SK-N-SH (cell line): ENCODE measurements at regions not wholly inside any gene's neighbourhood (a gene's known extent, or its start where the extent isn't known, plus 50 kb on each side); places are given as distances from the start of the nearest gene placed in this dataset.

ENCODE experiments used
- CTCF ChIP-seq: fragments of 200-600 bp; sonication (generic); IDR thresholded peaks from 2 replicates; pipeline ENCODE4 v1.6.1; 2017; ENCODE audit warnings: antibody characterized with exemption, mild to moderate bottlenecking, moderate library complexity
- ELF1 ChIP-seq: IDR thresholded peaks from 2 replicates; pipeline ENCODE4 v1.4.0; 2012
- MAX ChIP-seq: IDR thresholded peaks from 2 replicates; pipeline ENCODE4 v1.4.0; 2012; ENCODE audit warnings: low read depth
- RAD21 ChIP-seq: IDR thresholded peaks from 2 replicates; pipeline ENCODE4 v1.6.1; 2012; ENCODE audit warnings: mild to moderate bottlenecking, low read length
- RCOR1 ChIP-seq: fragments of 150-350 bp; IDR thresholded peaks from 2 replicates; pipeline ENCODE4 v1.6.1; 2017; ENCODE audit warnings: antibody characterized with exemption, low read length
- SIN3A ChIP-seq: IDR thresholded peaks from 2 replicates; pipeline ENCODE4 v1.6.1; 2012; ENCODE audit warnings: low read depth, mild to moderate bottlenecking, low read length, moderate library complexity, borderline replicate concordance

DNA sequence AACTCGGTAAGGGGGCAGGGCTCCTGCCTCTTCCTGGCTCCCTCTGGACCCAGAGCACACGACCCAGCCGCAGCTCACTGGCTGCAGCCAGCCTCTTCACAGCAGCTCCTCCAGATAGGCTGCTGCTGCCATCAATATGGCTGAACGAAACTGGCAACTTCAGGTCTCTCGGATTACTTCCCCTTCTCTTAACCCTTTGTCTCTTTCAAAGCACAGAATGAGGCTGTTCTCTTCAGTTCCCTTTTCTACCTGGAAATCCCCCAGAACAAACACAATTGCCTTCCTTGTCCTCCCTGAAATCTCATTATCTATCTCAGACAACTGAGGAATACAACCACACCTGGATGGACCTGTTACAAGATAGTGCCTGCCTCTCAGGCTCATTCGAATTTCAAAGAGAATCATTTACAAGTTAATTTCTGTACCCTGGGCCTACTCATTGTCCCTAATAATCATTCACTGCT is 193.4 kb upstream of the MBL2 start:
- TF ChIP-seq RCOR1 = no peak
- no peak for TF ChIP-seq MAX
- no peak for TF ChIP-seq RAD21
- no peak for TF ChIP-seq CTCF
- no peak for TF ChIP-seq SIN3A
- TF ChIP-seq ELF1 = no peak
